Panc1 (cell line): ENCODE measurements at regions not wholly inside any gene's neighbourhood (a gene's known extent, or its start where the extent isn't known, plus 50 kb on each side); places are given as distances from the start of the nearest gene placed in this dataset.

Experiments used
- ATAC-seq: fragments of 200-7000 bp; cut with Tn5 transposase; 2 replicates; pipeline ENCODE4 v1.9.1; 2020; ENCODE audit warnings: mild to moderate bottlenecking, moderate library complexity
- BruUV-seq: library from RNA; stranded (reverse); fragments of 400-500 nt; replicated peaks from 2 replicates; lab custom pipeline; 2021; lab: Mats Ljungman, UMichigan
- CTCF ChIA-PET: fragments of 300-600 bp; sonication (Branson Sonifier 250); formaldehyde crosslinking; loops from one replicate; lab custom pipeline; 2022; ENCODE audit warnings: antibody characterized with exemption; lab: Charles Lee
- POLR2A ChIA-PET: fragments of 300-600 bp; sonication (Branson Sonifier 250); formaldehyde crosslinking; loops from one replicate; lab custom pipeline; 2022; ENCODE audit warnings: antibody characterized with exemption; lab: Charles Lee
- DNase-seq: peaks from one replicate; pipeline ENCODE4 v3.0.0-alpha.2; 2010; ENCODE audit warnings: low read depth, low spot score
- H3K27ac ChIP-seq: 2 replicates; pipeline ENCODE4 v1.5.1; 2011; ENCODE audit warnings: mild to moderate bottlenecking, low read length, inconsistent platforms
- H3K27me3 ChIP-seq: fragments of 200-500 bp; sonication (Bioruptor generic); 2 replicates; pipeline ENCODE4 v1.6.0; 2014; ENCODE audit warnings: low read length, inconsistent platforms; ENCODE audit not compliant: control insufficient read depth, insufficient read depth
- H3K36me3 ChIP-seq: fragments of 200-500 bp; sonication (Bioruptor generic); 2 replicates; pipeline ENCODE4 v1.5.1; 2014; ENCODE audit warnings: inconsistent platforms, mild to moderate bottlenecking, low read length, moderate library complexity; ENCODE audit not compliant: control insufficient read depth, insufficient read depth
- H3K4me1 ChIP-seq: 2 replicates; pipeline ENCODE4 v1.5.1; 2011; ENCODE audit warnings: inconsistent platforms, mild to moderate bottlenecking, low read length, moderate library complexity; ENCODE audit not compliant: control insufficient read depth, insufficient read depth
- H3K4me3 ChIP-seq, 2 experiments: 2 replicates each; pipeline ENCODE4 v1.5.1; 2011 to 2012; ENCODE audit warnings: low read depth in 2 of 2, low read length in 2 of 2, mild to moderate bottlenecking in 2 of 2, inconsistent platforms in 1 of 2, moderate library complexity in 1 of 2
- H3K9me3 ChIP-seq: fragments of 200-500 bp; sonication (Bioruptor generic); 2 replicates; pipeline ENCODE4 v1.5.1; 2014; ENCODE audit warnings: low read depth, mild to moderate bottlenecking, inconsistent platforms, low read length, moderate library complexity; ENCODE audit not compliant: control insufficient read depth, insufficient read depth
- POLR2AphosphoS5 ChIP-seq: IDR thresholded peaks from 2 replicates; pipeline ENCODE4 v1.6.1; 2012; ENCODE audit warnings: mild to moderate bottlenecking, low read depth, low read length, moderate library complexity
- SIN3A ChIP-seq: IDR thresholded peaks from 2 replicates; pipeline ENCODE4 v1.6.1; 2012; ENCODE audit warnings: low read depth, mild to moderate bottlenecking, low read length, moderate library complexity, borderline replicate concordance; ENCODE audit not compliant: insufficient read depth
- TCF7L2 ChIP-seq: IDR thresholded peaks from 2 replicates; pipeline ENCODE4 v1.6.1; 2011; ENCODE audit warnings: mild to moderate bottlenecking, low read depth, low read length, inconsistent platforms
- in situ Hi-C: cut with HindIII; loops from 2 replicates; pipeline ENCODE4 v1.10.0; 2016; ENCODE audit warnings: low sequenced_read_pairs, low pct_unique_long_range_greater_than_20kb
- intact Hi-C: fragments of 100-400 bp; cut with micrococcal nuclease; formaldehyde crosslinking; loops from one replicate; pipeline ENCODE4 v1.10.0; 2022; ENCODE audit not compliant: unreplicated experiment
- TF ChIP-seq, protein P1 (sequence below), 2 experiments: IDR thresholded peaks; 2 replicates each; pipeline ENCODE4 v1.6.1; 2011 to 2012; ENCODE audit warnings: low read depth in 2 of 2, control low read depth in 1 of 2, low read length in 1 of 2, mild to moderate bottlenecking in 1 of 2, moderate library complexity in 1 of 2; ENCODE audit not compliant: insufficient read depth in 1 of 2
- TF ChIP-seq, protein P2 (sequence below): fragments of 450-650 bp; IDR thresholded peaks from 2 replicates; pipeline ENCODE4 v1.5.1; 2017; ENCODE audit warnings: mild to moderate bottlenecking

DNA sequence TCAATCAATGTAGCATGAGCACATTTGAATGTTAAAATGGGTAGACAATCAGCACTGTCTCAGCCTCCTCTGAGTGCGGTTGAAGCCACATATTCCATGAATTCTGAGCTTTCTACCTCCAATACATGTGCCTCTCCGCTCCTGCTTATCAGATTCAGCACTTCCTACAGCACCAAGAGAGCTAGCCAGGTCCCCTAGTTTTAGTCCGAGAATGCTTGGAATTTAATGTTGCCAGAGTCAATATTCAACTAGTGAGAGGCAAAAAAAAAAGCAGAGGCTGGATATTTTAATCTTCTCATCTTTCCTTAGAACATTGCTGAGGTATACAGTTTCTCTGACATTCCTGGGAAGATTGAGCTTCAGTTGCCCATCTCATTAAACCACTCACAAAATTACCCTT lies 1979.1 kb upstream of the CDH9 start:
- no peak for DNase-seq
- no peak for ATAC-seq
- BruUV-seq, result no TSS peak
- intact Hi-C loops (no loop called here), in situ Hi-C loops (no loop called here)
- Histone ChIP-seq H3K4me1 (no peaks in the 10 kb centered on the region), H3K27ac (no peak overlapping the region), H3K4me3 (no peak overlapping the region), H3K36me3 (no peaks in the 10 kb centered on the region), H3K9me3 (no peaks in the 10 kb centered on the region), H3K27me3 (no peaks in the 10 kb centered on the region)
- POLR2A ChIA-PET, result no interaction called here
- no peak for TF ChIP-seq SIN3A
- CTCF ChIA-PET, result no interaction called here

GRCh38 chr5:29016067-29016466 lies 1977.7 kb upstream of the CDH9 start:
- DNase-seq (no peak), ATAC-seq (no peak)
- CTCF ChIA-PET, result no interaction called here
- Histone ChIP-seq H3K4me3 (no peak overlapping the region), H3K4me1 (no peaks in the 10 kb centered on the region), H3K27ac (no peak overlapping the region), H3K27me3 (no peaks in the 10 kb centered on the region), H3K9me3 (no peaks in the 10 kb centered on the region), H3K36me3 (no peaks in the 10 kb centered on the region)
- no TSS peak for BruUV-seq
- intact Hi-C loops (no loop called here), in situ Hi-C loops (no loop called here)
- TF ChIP-seq, protein P1, sequence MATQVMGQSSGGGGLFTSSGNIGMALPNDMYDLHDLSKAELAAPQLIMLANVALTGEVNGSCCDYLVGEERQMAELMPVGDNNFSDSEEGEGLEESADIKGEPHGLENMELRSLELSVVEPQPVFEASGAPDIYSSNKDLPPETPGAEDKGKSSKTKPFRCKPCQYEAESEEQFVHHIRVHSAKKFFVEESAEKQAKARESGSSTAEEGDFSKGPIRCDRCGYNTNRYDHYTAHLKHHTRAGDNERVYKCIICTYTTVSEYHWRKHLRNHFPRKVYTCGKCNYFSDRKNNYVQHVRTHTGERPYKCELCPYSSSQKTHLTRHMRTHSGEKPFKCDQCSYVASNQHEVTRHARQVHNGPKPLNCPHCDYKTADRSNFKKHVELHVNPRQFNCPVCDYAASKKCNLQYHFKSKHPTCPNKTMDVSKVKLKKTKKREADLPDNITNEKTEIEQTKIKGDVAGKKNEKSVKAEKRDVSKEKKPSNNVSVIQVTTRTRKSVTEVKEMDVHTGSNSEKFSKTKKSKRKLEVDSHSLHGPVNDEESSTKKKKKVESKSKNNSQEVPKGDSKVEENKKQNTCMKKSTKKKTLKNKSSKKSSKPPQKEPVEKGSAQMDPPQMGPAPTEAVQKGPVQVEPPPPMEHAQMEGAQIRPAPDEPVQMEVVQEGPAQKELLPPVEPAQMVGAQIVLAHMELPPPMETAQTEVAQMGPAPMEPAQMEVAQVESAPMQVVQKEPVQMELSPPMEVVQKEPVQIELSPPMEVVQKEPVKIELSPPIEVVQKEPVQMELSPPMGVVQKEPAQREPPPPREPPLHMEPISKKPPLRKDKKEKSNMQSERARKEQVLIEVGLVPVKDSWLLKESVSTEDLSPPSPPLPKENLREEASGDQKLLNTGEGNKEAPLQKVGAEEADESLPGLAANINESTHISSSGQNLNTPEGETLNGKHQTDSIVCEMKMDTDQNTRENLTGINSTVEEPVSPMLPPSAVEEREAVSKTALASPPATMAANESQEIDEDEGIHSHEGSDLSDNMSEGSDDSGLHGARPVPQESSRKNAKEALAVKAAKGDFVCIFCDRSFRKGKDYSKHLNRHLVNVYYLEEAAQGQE (IDR thresholded peaks at IDR 0.05; ENCODE audit: insufficient read depth in 1 of 2, low read depth in 2 of 2, low read length in 1 of 2), result no peak
- TF ChIP-seq, protein P2, sequence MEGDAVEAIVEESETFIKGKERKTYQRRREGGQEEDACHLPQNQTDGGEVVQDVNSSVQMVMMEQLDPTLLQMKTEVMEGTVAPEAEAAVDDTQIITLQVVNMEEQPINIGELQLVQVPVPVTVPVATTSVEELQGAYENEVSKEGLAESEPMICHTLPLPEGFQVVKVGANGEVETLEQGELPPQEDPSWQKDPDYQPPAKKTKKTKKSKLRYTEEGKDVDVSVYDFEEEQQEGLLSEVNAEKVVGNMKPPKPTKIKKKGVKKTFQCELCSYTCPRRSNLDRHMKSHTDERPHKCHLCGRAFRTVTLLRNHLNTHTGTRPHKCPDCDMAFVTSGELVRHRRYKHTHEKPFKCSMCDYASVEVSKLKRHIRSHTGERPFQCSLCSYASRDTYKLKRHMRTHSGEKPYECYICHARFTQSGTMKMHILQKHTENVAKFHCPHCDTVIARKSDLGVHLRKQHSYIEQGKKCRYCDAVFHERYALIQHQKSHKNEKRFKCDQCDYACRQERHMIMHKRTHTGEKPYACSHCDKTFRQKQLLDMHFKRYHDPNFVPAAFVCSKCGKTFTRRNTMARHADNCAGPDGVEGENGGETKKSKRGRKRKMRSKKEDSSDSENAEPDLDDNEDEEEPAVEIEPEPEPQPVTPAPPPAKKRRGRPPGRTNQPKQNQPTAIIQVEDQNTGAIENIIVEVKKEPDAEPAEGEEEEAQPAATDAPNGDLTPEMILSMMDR, result no peak
- TF ChIP-seq POLR2AphosphoS5, result no peak
- TF ChIP-seq SIN3A, result no peak
- no peak for TF ChIP-seq TCF7L2
- POLR2A ChIA-PET, result no interaction called here

DNA sequence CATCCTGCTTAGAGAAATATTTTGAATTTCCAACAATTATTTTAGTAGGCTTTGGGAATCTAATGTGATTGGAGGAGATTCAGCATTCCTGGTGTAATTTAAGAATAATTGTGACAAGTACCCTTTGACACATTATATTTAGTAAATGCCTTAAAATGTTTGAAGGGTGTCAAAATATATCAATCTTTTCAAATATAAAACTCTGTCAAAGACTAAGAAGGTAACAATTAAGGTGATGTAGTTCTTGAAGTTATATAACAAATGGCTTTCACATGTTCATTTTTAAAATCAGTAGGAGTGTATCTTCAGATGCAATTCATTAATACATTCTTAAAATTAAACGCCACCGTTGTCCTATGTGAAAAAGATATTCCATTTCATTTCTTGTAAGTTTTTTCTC lies 1977.1 kb upstream of the CDH9 start:
- no peaks in the 10 kb centered on the region for H3K27me3 ChIP-seq
- no peaks in the 10 kb centered on the region for H3K4me1 ChIP-seq
- intact Hi-C loops (no loop called here), in situ Hi-C loops (no loop called here)
- BruUV-seq, result no TSS peak
- ChIA-PET CTCF (no interaction called here), POLR2A (no interaction called here)
- no peak overlapping the region for H3K27ac ChIP-seq
- DNase-seq (no peak), ATAC-seq (no peak)
- TF ChIP-seq TCF7L2, result no peak
- TF ChIP-seq POLR2AphosphoS5, result no peak
- TF ChIP-seq, protein P1 (IDR thresholded peaks at IDR 0.05; ENCODE audit: insufficient read depth in 1 of 2, low read depth in 2 of 2, low read length in 1 of 2), result no peak
- H3K4me3 ChIP-seq, result no peak overlapping the region
- H3K9me3 ChIP-seq, result no peaks in the 10 kb centered on the region; the same call in 1 of the 2 replicates
- no peaks in the 10 kb centered on the region for H3K36me3 ChIP-seq
